RWPE2 (cell line): ENCODE measurements at regions not wholly inside any gene's neighbourhood (a gene's known extent, or its start where the extent isn't known, plus 50 kb on each side); places are given as distances from the start of the nearest gene placed in this dataset.

Experiments used
- ATAC-seq: fragments of 200-7000 bp; cut with Tn5 transposase; 3 replicates; pipeline ENCODE4 v1.9.1; 2021; ENCODE audit warnings: low read depth
- DNase-seq: peaks from one replicate; pipeline ENCODE4 v3.0.0-alpha.2; 2020; ENCODE audit warnings: low spot score
- H3K27ac ChIP-seq: fragments of 450-650 bp; 2 replicates; pipeline ENCODE4 v1.5.1; 2017; ENCODE audit warnings: mild to moderate bottlenecking; ENCODE audit not compliant: poor library complexity, severe bottlenecking
- H3K27me3 ChIP-seq: fragments of 250-450 bp; sonication (Bioruptor Pico); 2 replicates; pipeline ENCODE4 v1.5.1; 2021; ENCODE audit warnings: mild to moderate bottlenecking, moderate library complexity; ENCODE audit not compliant: insufficient read depth, poor library complexity, severe bottlenecking
- H3K36me3 ChIP-seq: fragments of 250-450 bp; sonication (Bioruptor Pico); 2 replicates; pipeline ENCODE4 v1.5.1; 2020; ENCODE audit warnings: low read depth, mild to moderate bottlenecking, moderate library complexity
- H3K4me1 ChIP-seq: fragments of 250-450 bp; sonication (Bioruptor Pico); 2 replicates; pipeline ENCODE4 v1.5.1; 2021; ENCODE audit warnings: mild to moderate bottlenecking, moderate library complexity; ENCODE audit not compliant: insufficient read depth, poor library complexity, severe bottlenecking
- H3K4me3 ChIP-seq: fragments of 250-450 bp; sonication (Bioruptor Pico); 2 replicates; pipeline ENCODE4 v1.5.1; 2021; ENCODE audit warnings: mild to moderate bottlenecking, moderate library complexity; ENCODE audit not compliant: severe bottlenecking
- H3K9me3 ChIP-seq: fragments of 250-450 bp; sonication (Bioruptor Pico); 2 replicates; pipeline ENCODE4 v1.5.1; 2021; ENCODE audit warnings: mild to moderate bottlenecking, moderate library complexity; ENCODE audit not compliant: severe bottlenecking
- TF ChIP-seq, protein P1 (sequence below): fragments of 450-650 bp; IDR thresholded peaks from one replicate; pipeline ENCODE4 v1.5.1; 2017; ENCODE audit warnings: mild to moderate bottlenecking, moderate library complexity; ENCODE audit not compliant: poor library complexity, severe bottlenecking

DNA sequence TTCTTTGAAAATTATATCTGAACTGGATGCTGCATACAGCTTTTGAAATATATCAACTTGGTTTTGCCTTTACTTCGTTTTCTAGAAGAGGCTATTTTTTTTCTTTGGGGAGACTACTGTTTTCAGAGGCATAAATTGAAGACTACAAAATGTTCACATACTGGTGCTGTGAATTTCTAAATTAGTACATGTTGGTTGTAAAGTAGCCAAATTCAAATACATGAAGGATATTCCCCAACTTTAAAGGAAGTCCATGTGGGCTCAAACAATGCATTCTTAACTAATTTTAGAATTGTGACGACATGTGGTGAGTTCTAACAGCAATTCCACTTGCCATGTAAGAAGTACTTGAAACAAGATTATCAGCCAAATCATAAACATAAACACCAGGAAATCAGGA, 295.7 kb downstream of the TUSC7 start:
- Histone ChIP-seq H3K4me3 (no peak overlapping the region), H3K27ac (no peak overlapping the region), H3K9me3 (no peaks in the 10 kb centered on the region), H3K27me3 (no peaks in the 10 kb centered on the region), H3K4me1 (no peaks in the 10 kb centered on the region), H3K36me3 (no peaks in the 10 kb centered on the region)
- DNase-seq = no peak
- ATAC-seq = no peak
- TF ChIP-seq, protein P1, sequence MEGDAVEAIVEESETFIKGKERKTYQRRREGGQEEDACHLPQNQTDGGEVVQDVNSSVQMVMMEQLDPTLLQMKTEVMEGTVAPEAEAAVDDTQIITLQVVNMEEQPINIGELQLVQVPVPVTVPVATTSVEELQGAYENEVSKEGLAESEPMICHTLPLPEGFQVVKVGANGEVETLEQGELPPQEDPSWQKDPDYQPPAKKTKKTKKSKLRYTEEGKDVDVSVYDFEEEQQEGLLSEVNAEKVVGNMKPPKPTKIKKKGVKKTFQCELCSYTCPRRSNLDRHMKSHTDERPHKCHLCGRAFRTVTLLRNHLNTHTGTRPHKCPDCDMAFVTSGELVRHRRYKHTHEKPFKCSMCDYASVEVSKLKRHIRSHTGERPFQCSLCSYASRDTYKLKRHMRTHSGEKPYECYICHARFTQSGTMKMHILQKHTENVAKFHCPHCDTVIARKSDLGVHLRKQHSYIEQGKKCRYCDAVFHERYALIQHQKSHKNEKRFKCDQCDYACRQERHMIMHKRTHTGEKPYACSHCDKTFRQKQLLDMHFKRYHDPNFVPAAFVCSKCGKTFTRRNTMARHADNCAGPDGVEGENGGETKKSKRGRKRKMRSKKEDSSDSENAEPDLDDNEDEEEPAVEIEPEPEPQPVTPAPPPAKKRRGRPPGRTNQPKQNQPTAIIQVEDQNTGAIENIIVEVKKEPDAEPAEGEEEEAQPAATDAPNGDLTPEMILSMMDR = no peak

DNA sequence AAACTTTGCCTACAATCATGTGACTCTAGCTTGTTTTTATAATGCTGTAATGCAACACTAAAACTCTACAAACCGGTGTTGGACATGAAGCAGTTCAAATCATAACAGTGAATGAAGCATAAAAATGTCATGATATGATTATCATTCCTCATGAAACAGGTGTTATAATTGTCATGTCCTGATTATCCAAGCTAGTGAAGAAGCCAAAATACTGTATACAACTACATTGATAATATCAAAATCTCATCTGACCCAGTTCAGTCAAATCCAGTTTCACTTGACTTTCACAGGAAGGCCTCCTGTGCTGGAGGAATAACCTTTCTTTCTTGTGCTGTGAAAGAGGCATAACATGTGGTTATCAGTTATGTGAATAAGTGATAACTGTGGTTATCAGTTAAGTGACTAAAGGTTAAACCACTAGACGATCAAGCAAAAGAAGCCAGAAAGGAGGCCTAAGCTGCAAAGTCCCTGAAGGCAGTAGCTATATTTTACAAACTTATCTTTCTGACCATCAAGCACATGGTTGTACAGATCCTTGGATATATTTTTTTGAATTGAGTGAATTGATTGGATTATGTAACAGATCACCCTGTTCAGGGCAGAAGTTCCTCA, 296.4 kb downstream of the TUSC7 start:
- no peak for ATAC-seq
- Histone ChIP-seq H3K9me3 (no peaks in the 10 kb centered on the region), H3K27ac (no peak overlapping the region), H3K4me1 (no peaks in the 10 kb centered on the region), H3K27me3 (no peaks in the 10 kb centered on the region), H3K4me3 (no peak overlapping the region), H3K36me3 (no peaks in the 10 kb centered on the region)
- TF ChIP-seq, protein P1 = no peak
- no peak for DNase-seq

DNA sequence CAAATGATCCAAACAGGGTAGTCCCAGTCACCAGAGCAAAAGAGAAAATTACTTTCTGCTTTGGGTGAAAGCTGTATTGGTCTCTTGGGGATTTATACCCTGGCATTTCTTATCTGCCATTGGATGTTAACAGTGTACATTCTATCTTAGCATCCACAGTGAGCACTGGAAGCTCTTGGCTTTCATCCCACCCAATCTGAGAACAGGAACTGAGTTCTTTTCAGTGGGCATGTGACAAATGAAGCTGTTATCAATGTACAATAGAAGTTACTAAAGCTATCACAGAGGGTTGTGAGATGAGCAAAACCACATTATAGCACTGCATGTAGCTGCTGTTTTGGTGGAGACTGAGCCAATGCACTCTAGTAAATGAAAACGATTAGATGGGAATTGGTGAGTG, 300.7 kb downstream of the TUSC7 start:
- no peaks in the 10 kb centered on the region for H3K36me3 ChIP-seq
- DNase-seq = no peak
- TF ChIP-seq, protein P1 = no peak

DNA sequence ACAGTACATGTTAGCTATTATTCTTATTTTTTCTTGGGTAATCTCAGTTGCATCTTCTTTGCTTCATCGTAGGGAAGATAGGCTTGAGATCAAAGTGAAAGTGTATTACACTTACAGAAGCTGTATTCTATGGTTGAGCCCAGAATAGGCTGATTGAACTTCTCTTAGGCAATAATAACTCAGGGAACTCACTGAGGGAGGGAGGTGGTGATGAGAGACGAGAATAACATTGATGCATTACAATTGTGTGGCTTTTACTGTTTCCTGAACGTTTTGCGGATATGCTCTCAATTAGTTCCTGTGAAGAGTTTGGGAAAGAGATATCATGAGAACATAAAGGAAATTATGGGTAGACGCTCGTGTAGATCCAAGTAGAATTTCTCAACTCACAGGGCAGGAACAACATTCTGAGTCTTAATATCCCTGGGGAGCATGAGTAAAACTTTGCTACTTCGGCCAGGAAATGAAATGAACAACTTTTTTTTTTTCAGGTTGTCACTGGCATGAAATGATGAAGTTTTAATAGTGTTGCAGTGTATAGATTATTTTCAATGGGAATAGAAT, 302.2 kb downstream of the TUSC7 start:
- Histone ChIP-seq H3K4me1 (no peaks in the 10 kb centered on the region), H3K36me3 (no peaks in the 10 kb centered on the region), H3K27me3 (no peaks in the 10 kb centered on the region), H3K27ac (no peak overlapping the region), H3K9me3 (no peaks in the 10 kb centered on the region), H3K4me3 (no peak overlapping the region)
- ATAC-seq = no peak
- TF ChIP-seq, protein P1 = no peak
- DNase-seq = no peak

More for the DNA sequence above, 300.7 kb downstream of the TUSC7 start:
- Histone ChIP-seq H3K4me3 (no peak overlapping the region), H3K4me1 (no peaks in the 10 kb centered on the region), H3K27ac (no peak overlapping the region), H3K9me3 (no peaks in the 10 kb centered on the region), H3K27me3 (no peaks in the 10 kb centered on the region)
- ATAC-seq = no peak

DNA sequence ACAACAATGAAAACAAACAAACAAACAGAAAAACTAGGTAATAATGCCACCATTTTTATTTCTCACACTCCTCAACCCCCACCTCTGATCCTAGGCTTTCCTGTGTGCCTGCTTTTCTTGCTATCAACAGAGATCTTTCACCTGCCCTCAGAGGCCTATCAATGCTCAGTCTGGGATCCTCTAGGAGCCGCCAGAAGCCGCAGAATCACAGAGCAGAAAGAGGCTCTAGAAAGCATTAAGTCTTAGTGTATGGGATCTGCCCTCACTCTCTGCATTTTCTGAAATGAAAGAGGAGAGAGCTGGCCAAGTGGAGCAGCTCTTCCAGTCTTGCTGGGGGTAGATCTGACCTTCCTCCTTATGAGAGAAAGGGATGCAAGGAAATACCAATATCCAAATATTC, 306.8 kb downstream of the TUSC7 start:
- no peaks in the 10 kb centered on the region for H3K4me1 ChIP-seq
- ATAC-seq (no peak), DNase-seq (no peak)
- H3K9me3 ChIP-seq = no peaks in the 10 kb centered on the region
- TF ChIP-seq, protein P1 = no peak
- no peak overlapping the region for H3K27ac ChIP-seq
- no peak overlapping the region for H3K4me3 ChIP-seq
- H3K27me3 ChIP-seq = peaks cover 4% of the 10 kb centered on the region
- no peaks in the 10 kb centered on the region for H3K36me3 ChIP-seq
